Peyer's patch (tissue), 4 donors: ENCODE measurements at regions not wholly inside any gene's neighbourhood (a gene's known extent, or its start where the extent isn't known, plus 50 kb on each side); places are given as distances from the start of the nearest gene placed in this dataset.

ENCODE experiments used
- POLR2A ChIP-seq, 2 donors: fragments of 450-650 bp; IDR thresholded peaks; one replicate each; pipeline ENCODE4 v1.5.1; 2017; ENCODE audit warnings: antibody characterized with exemption in 2 of 2, mild to moderate bottlenecking in 2 of 2, moderate library complexity in 2 of 2
- TF ChIP-seq, protein P1 (sequence below), 6 experiments: fragments of 450-650 bp in 4 of 6; fragments of 200-600 bp in 2 of 6; sonication (generic) in 1 of 6; IDR thresholded peaks; one replicate each; pipeline ENCODE4 v1.5.1; 2017 to 2019; ENCODE audit warnings: antibody characterized with exemption in 6 of 6, mild to moderate bottlenecking in 3 of 6, moderate library complexity in 1 of 6

DNA sequence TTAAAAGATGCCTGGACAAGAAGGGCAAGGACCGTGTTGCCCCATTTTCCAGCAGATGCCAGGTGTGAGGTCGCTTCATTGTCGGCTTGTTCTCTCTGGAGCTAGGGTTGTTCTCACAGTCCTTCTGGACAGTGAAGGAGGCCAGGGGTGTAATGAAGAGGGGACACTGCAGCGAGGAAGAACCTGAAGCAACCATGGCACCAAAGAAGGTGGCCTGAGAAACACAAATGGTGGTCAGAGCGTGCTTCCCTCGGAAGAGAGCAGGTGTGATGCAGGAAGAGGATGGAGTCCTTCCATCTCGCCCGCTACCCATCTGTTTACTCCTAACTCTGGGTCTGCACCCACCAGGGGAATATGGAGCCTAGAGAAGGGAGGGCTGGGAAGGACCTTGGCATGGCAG lies 50.3 kb upstream of the TWIST2 start:
- no peak for TF ChIP-seq POLR2A (IDR thresholded peaks at IDR 0.05)
- TF ChIP-seq, protein P1, sequence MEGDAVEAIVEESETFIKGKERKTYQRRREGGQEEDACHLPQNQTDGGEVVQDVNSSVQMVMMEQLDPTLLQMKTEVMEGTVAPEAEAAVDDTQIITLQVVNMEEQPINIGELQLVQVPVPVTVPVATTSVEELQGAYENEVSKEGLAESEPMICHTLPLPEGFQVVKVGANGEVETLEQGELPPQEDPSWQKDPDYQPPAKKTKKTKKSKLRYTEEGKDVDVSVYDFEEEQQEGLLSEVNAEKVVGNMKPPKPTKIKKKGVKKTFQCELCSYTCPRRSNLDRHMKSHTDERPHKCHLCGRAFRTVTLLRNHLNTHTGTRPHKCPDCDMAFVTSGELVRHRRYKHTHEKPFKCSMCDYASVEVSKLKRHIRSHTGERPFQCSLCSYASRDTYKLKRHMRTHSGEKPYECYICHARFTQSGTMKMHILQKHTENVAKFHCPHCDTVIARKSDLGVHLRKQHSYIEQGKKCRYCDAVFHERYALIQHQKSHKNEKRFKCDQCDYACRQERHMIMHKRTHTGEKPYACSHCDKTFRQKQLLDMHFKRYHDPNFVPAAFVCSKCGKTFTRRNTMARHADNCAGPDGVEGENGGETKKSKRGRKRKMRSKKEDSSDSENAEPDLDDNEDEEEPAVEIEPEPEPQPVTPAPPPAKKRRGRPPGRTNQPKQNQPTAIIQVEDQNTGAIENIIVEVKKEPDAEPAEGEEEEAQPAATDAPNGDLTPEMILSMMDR (IDR thresholded peaks at IDR 0.05), result no peak
